ENCODE measurements at regions not wholly inside any gene's neighbourhood (a gene's known extent, or its start where the extent isn't known, plus 50 kb on each side); places are given as distances from the start of the nearest gene placed in this dataset.

GRCh38 chr11:101336858-101337257, 207.2 kb upstream of the PGR start (continued):
- TF ChIP-seq CTCF (IDR thresholded peaks at IDR 0.05; ENCODE audit: control extremely low read depth in 1 of 3, insufficient read depth in 1 of 3, low read depth in 1 of 3, low read length in 3 of 3) (no peak), CBX8 (IDR thresholded peaks at IDR 0.05; ENCODE audit: borderline replicate concordance, low read depth, low read length) (no peak), SIRT6 (IDR thresholded peaks at IDR 0.05; ENCODE audit: low read length) (no peak)
